ENCODE measurements at regions not wholly inside any gene's neighbourhood (a gene's known extent, or its start where the extent isn't known, plus 50 kb on each side); places are given as distances from the start of the nearest gene placed in this dataset.

GRCh38 chr14:61152851-61153364 lies 128.2 kb downstream of the TMEM30B start:
- no peak overlapping the region for H3K4me3 ChIP-seq
- DNase-seq (ENCODE audit: extremely low spot score in 2 of 2) = no peak
- H3K27me3 ChIP-seq = no peaks in the 10 kb centered on the region
- TF ChIP-seq CTCF (IDR thresholded peaks at IDR 0.05) (no peak), POLR2AphosphoS5 (IDR thresholded peaks at IDR 0.05; ENCODE audit: insufficient read depth in 1 of 2, low read depth in 1 of 2) (no peak), POLR2A (IDR thresholded peaks at IDR 0.05) (no peak)
- H3K27ac ChIP-seq = no peak overlapping the region
- intact Hi-C loops (cut with DNase I) = no loop called here
- peaks cover 4% of the 10 kb centered on the region for H3K4me1 ChIP-seq
- H3K36me3 ChIP-seq = no peaks in the 10 kb centered on the region
- H3K9me3 ChIP-seq = no peaks in the 10 kb centered on the region

- H3K27me3 ChIP-seq = no peaks in the 10 kb centered on the region
- H3K4me3 ChIP-seq = no peak overlapping the region
- no peaks in the 10 kb centered on the region for H3K9me3 ChIP-seq
- H3K4me1 ChIP-seq = peaks cover 21% of the 10 kb centered on the region
- intact Hi-C loops (cut with DNase I) = no loop called here
- TF ChIP-seq POLR2A (IDR thresholded peaks at IDR 0.05) = no peak
- TF ChIP-seq POLR2AphosphoS5 (IDR thresholded peaks at IDR 0.05; ENCODE audit: insufficient read depth in 1 of 2, low read depth in 1 of 2) = no peak
- no peak for TF ChIP-seq CTCF (IDR thresholded peaks at IDR 0.05)
- no peak for DNase-seq (ENCODE audit: extremely low spot score in 2 of 2)
- H3K36me3 ChIP-seq = no peaks in the 10 kb centered on the region
- H3K27ac ChIP-seq = no peak overlapping the region
Observed at GRCh38 chr14:61151251-61151650, 129.9 kb downstream of the TMEM30B start.

DNA sequence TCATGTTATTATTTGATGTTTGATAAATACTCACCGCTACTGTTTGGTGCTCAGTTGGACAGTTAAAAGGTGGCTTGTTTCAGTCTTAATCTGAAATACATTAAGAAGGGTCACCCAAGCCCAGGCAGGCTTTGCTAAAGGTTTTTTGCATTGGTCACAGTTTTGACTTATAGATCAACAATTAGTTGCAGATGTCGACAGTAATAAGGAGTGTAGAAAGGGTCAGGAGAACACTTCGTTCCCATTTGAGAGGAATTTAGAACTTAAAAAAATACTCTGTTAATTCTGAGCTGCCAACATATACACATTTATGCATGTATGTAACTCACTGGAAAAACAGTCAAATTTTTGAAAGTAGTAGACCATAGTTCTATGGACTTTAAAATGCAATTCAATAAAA lies 130.3 kb downstream of the TMEM30B start:
- no peaks in the 10 kb centered on the region for H3K36me3 ChIP-seq
- H3K27ac ChIP-seq = no peak overlapping the region
- DNase-seq (ENCODE audit: extremely low spot score in 2 of 2) = no peak
- H3K27me3 ChIP-seq = no peaks in the 10 kb centered on the region
- no peaks in the 10 kb centered on the region for H3K9me3 ChIP-seq
- peaks cover 25% of the 10 kb centered on the region for H3K4me1 ChIP-seq
- H3K4me3 ChIP-seq = no peak overlapping the region
- intact Hi-C loops (cut with DNase I) = no loop called here
- TF ChIP-seq POLR2A (IDR thresholded peaks at IDR 0.05) (no peak), POLR2AphosphoS5 (IDR thresholded peaks at IDR 0.05; ENCODE audit: insufficient read depth in 1 of 2, low read depth in 1 of 2) (no peak), CTCF (IDR thresholded peaks at IDR 0.05) (no peak)

DNA sequence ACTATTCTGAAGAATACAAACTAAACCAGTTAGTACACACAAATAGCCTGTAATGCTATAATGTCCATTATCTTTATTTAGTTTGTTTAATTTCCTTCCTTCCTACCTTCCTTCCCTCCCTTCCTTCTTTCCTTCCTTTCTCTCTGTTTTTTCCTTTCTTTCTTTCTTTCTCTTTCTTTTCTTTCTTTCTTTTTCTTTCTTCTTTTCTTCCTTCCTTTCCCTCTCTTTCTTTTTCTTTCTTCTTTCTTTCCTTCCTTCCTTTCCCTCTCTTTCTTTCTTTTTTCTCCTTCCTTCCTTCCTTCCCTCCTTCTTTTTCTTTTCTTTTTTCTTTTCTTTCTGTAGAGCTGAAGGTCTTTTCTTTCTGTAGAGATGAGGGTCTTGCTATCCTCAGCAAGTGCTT lies 131.2 kb downstream of the TMEM30B start:
- intact Hi-C loops (cut with DNase I) = no loop called here
- H3K4me1 ChIP-seq = peaks cover 34% of the 10 kb centered on the region
- TF ChIP-seq CTCF (IDR thresholded peaks at IDR 0.05) = no peak
- no peak for TF ChIP-seq POLR2A (IDR thresholded peaks at IDR 0.05)
- TF ChIP-seq POLR2AphosphoS5 (IDR thresholded peaks at IDR 0.05; ENCODE audit: insufficient read depth in 1 of 2, low read depth in 1 of 2) = no peak

GRCh38 chr14:61148742-61149350 lies 132.3 kb downstream of the TMEM30B start:
- no peaks in the 10 kb centered on the region for H3K9me3 ChIP-seq
- no peak overlapping the region for H3K27ac ChIP-seq
- H3K27me3 ChIP-seq = no peaks in the 10 kb centered on the region
- H3K4me1 ChIP-seq = peaks cover 37% of the 10 kb centered on the region
- H3K36me3 ChIP-seq = no peaks in the 10 kb centered on the region
- TF ChIP-seq POLR2A (IDR thresholded peaks at IDR 0.05) = no peak
- no peak for TF ChIP-seq CTCF (IDR thresholded peaks at IDR 0.05)
- TF ChIP-seq POLR2AphosphoS5 (IDR thresholded peaks at IDR 0.05; ENCODE audit: insufficient read depth in 1 of 2, low read depth in 1 of 2) = no peak
- no peak overlapping the region for H3K4me3 ChIP-seq
- intact Hi-C loops (cut with DNase I) = no loop called here
- DNase-seq (ENCODE audit: extremely low spot score in 2 of 2) = no peak

More for the DNA sequence above, 131.2 kb downstream of the TMEM30B start:
- no peaks in the 10 kb centered on the region for H3K36me3 ChIP-seq
- H3K9me3 ChIP-seq = no peaks in the 10 kb centered on the region
- no peak overlapping the region for H3K4me3 ChIP-seq
- DNase-seq (ENCODE audit: extremely low spot score in 2 of 2) = no peak
- no peaks in the 10 kb centered on the region for H3K27me3 ChIP-seq
- no peak overlapping the region for H3K27ac ChIP-seq

Measured in vagina (tissue), 2 donors.